ENCODE measurements at regions not wholly inside any gene's neighbourhood (a gene's known extent, or its start where the extent isn't known, plus 50 kb on each side); places are given as distances from the start of the nearest gene placed in this dataset.

DNA sequence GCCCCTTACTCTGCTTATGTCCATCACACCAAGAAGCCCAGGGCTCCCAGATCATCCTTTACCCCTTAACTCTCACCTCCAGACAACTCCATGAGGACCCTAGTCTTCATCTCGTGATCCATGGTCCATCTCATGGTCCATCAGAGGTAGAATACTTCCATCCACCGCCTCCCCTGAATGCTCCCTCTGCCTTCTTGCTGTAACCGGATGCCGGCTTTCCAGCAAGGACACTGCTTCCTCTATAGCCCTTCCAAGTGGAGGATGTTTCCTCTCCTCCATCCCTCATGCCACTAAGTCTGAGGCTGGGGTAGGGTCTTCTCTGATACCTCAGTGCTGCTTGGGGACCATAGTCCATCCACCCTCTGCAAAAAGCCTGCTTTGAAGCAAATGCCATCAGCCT is 118.6 kb upstream of the SIX2 start:
- DNase-seq (ENCODE audit: low read depth in 2 of 2): no peak

DNA sequence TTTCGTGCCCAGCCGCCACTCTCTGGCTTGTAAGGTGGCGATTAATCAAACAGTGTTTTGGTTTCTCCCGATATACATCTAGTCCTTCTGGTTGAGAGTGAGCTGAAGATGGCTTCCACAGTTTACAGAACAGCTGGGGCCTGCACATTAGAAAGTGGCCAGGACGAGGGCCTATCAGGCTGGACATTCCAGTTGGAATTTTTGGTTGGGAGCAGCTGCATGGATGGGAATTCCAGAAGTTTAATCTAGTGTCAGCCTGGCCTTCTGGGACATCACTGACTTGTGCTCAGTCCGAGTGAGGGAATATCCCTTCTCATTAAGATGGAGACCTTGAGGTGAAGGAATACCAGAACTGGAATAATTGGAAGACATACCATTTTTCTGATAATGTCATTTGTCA is 118.1 kb upstream of the SIX2 start:
- TF ChIP-seq, protein P1, sequence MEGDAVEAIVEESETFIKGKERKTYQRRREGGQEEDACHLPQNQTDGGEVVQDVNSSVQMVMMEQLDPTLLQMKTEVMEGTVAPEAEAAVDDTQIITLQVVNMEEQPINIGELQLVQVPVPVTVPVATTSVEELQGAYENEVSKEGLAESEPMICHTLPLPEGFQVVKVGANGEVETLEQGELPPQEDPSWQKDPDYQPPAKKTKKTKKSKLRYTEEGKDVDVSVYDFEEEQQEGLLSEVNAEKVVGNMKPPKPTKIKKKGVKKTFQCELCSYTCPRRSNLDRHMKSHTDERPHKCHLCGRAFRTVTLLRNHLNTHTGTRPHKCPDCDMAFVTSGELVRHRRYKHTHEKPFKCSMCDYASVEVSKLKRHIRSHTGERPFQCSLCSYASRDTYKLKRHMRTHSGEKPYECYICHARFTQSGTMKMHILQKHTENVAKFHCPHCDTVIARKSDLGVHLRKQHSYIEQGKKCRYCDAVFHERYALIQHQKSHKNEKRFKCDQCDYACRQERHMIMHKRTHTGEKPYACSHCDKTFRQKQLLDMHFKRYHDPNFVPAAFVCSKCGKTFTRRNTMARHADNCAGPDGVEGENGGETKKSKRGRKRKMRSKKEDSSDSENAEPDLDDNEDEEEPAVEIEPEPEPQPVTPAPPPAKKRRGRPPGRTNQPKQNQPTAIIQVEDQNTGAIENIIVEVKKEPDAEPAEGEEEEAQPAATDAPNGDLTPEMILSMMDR (IDR thresholded peaks at IDR 0.05; ENCODE audit: low read depth, low read length): no peak
- no peak overlapping the region for H3K4me3 ChIP-seq (replicated peaks in 1 of 2; ENCODE audit: low read depth in 2 of 2, low read length in 2 of 2)
- no peak for DNase-seq (ENCODE audit: low read depth in 2 of 2)

More for the DNA sequence above, 118.6 kb upstream of the SIX2 start:
- TF ChIP-seq, protein P1 (IDR thresholded peaks at IDR 0.05; ENCODE audit: low read depth, low read length): no peak
- H3K4me3 ChIP-seq (replicated peaks in 1 of 2; ENCODE audit: low read depth in 2 of 2, low read length in 2 of 2): no peak overlapping the region

DNA sequence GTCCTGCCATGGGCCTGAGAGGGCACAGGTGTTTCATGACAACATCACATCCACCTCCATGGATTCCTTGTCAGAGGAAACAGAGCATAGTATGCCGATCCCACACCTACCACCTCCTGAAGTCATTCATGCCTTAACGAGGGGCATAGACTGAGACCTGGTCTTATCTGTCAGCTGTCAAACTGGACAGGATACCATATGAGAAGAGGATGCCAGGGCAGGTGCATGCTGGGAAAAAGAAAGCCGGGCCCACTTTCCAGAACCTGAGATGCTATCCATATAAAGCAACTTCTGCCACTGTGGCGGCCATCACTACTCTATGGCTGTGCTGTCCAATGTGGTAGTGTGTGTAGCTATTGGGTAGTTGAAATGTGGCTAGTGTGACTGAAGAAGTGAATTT is 116.0 kb upstream of the SIX2 start:
- no peak for DNase-seq (ENCODE audit: low read depth in 2 of 2)
- TF ChIP-seq, protein P1 (IDR thresholded peaks at IDR 0.05; ENCODE audit: low read depth, low read length): no peak
- no peak overlapping the region for H3K4me3 ChIP-seq (replicated peaks in 1 of 2; ENCODE audit: low read depth in 2 of 2, low read length in 2 of 2)

DNA sequence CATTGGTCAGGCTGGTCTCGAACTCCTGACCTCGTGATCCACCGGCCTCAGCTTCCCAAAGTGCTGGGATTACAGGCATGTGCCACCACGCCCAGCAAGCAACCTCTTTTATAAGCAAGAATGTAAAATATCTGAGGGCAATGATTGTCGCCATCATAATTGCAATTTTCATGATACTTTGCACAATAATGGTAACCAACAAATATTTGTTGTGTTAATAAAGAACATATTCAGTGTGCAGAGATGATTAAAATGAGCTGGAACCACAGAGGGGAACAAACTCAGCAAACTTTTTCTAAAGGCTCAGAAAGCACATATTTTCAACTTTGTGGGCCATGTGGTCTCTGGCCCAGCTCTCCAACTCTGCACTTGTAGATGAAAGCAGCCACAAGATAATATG is 115.2 kb upstream of the SIX2 start:
- no peak overlapping the region for H3K4me3 ChIP-seq (replicated peaks in 1 of 2; ENCODE audit: low read depth in 2 of 2, low read length in 2 of 2)
- DNase-seq (ENCODE audit: low read depth in 2 of 2): no peak
- TF ChIP-seq, protein P1 (IDR thresholded peaks at IDR 0.05; ENCODE audit: low read depth, low read length): no peak

DNA sequence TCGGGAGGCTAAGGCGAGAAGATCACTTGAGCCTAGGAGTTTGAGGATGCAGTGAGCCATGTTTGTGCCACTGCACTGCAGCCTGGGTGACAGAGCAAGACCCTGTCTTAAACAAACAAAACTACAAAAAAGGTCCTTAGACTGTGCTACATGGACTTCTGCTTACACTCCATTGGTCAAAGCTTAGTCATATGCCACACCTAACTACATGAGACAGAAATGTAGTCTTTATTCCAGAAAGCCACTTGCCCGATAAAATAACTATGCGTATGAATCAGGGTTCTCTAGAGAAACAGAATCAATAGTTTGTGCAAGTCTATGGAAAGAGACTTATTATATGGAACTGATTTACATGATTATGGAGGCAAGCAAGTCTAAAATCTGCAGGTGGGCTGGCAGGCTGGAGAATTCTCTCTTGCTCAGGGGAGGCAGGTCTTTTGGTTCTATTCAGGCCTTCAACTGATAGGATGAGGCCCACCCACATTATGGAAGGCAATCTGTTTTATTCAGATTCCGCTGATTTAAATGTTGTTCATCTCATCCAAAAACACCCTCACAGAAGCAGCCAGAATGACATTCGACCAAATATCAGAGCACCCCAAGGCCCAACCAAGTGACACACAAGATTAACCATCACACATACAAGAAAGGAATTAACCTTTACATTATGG is 114.4 kb upstream of the SIX2 start:
- TF ChIP-seq, protein P1 (IDR thresholded peaks at IDR 0.05; ENCODE audit: low read depth, low read length): no peak
- H3K4me3 ChIP-seq (replicated peaks in 1 of 2; ENCODE audit: low read depth in 2 of 2, low read length in 2 of 2): no peak overlapping the region
- no peak for DNase-seq (ENCODE audit: low read depth in 2 of 2)

DNA sequence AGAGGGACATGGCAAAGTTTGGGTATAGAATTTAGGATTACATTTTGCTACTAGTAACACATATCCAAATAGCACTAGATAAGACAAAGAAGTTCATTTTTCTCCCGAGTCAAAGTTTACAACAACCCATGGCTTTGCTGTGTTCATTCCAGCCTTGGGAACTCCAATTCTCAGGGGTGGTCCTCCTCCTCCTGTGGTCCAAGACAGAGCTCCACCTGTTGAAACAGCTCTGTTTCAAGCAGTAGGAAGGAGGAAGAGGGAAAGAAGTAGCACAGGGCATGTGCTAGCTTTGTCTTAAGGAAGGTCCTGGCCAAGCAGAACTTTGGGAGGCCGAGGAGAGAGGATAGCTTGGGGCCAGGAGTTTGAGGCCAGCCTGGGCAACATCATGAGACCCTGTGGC is 113.8 kb upstream of the SIX2 start:
- TF ChIP-seq, protein P1 (IDR thresholded peaks at IDR 0.05; ENCODE audit: low read depth, low read length): no peak
- H3K4me3 ChIP-seq (replicated peaks in 1 of 2; ENCODE audit: low read depth in 2 of 2, low read length in 2 of 2): no peak overlapping the region

More for the DNA sequence above, 113.8 kb upstream of the SIX2 start:
- DNase-seq (ENCODE audit: low read depth in 2 of 2): no peak
